AG04449 (cell line): ENCODE measurements at regions not wholly inside any gene's neighbourhood (a gene's known extent, or its start where the extent isn't known, plus 50 kb on each side); places are given as distances from the start of the nearest gene placed in this dataset.

Source experiments
- CTCF ChIA-PET: fragments of 350-600 bp; formaldehyde crosslinking; extraction: SDS; loops from one replicate; lab custom pipeline; 2021; ENCODE audit warnings: antibody characterized with exemption; lab: Yijun Ruan, JAX
- POLR2A ChIA-PET: fragments of 400-600, 350-600 bp; formaldehyde crosslinking; extraction: SDS; loops from one replicate; lab custom pipeline; 2020; ENCODE audit warnings: antibody characterized with exemption, inconsistent platforms; lab: Yijun Ruan, JAX
- DNase-seq: peaks from one replicate; pipeline ENCODE4 v3.0.0-alpha.2; 2010; ENCODE audit warnings: low read depth, low spot score
- H3K4me3 ChIP-seq: 2 replicates; pipeline ENCODE4 v1.5.1; 2011; ENCODE audit warnings: low read depth, mild to moderate bottlenecking, control low read depth, low read length
- CTCF ChIP-seq: IDR thresholded peaks from one replicate; pipeline ENCODE4 v1.5.1; 2011; ENCODE audit warnings: mild to moderate bottlenecking, moderate library complexity, low read length, control low read depth, inconsistent platforms; ENCODE audit not compliant: insufficient read depth; ENCODE audit errors: missing control alignments

- ChIA-PET CTCF (no interaction called here), POLR2A (no interaction called here)
- H3K4me3 ChIP-seq, result no peak overlapping the region
- TF ChIP-seq CTCF, result no peak
- DNase-seq, result no peak
Observed at GRCh38 chr13:53336441-53337160, 308.0 kb downstream of the OLFM4 start.

- POLR2A ChIA-PET, result no interaction called here
- no peak for DNase-seq
- TF ChIP-seq CTCF, result no peak
- CTCF ChIA-PET, result no interaction called here
- no peak overlapping the region for H3K4me3 ChIP-seq
Observed at GRCh38 chr13:53338760-53339159, 310.1 kb downstream of the OLFM4 start.

GRCh38 chr13:53340505-53341143, 312.0 kb downstream of the OLFM4 start:
- POLR2A ChIA-PET, result no interaction called here

GRCh38 chr13:53341144-53341510, 312.5 kb downstream of the OLFM4 start:
- no peak overlapping the region for H3K4me3 ChIP-seq
- no peak for DNase-seq
- ChIA-PET CTCF (no interaction called here), POLR2A (no interaction called here)
- TF ChIP-seq CTCF, result no peak

More at GRCh38 chr13:53340505-53341143, 312.0 kb downstream of the OLFM4 start:
- DNase-seq, result no peak
- H3K4me3 ChIP-seq, result no peak overlapping the region
- CTCF ChIA-PET, result no interaction called here
- TF ChIP-seq CTCF, result no peak

- CTCF ChIA-PET, result no interaction called here
- no peak overlapping the region for H3K4me3 ChIP-seq
- DNase-seq, result no peak
- POLR2A ChIA-PET, result no interaction called here
- no peak for TF ChIP-seq CTCF
Observed at GRCh38 chr13:53342623-53343360, 314.2 kb downstream of the OLFM4 start.

GRCh38 chr13:53343361-53343744, 314.7 kb downstream of the OLFM4 start:
- no peak overlapping the region for H3K4me3 ChIP-seq
- DNase-seq, result no peak
- POLR2A ChIA-PET, result no interaction called here
- TF ChIP-seq CTCF, result no peak
- CTCF ChIA-PET, result no interaction called here
